K562 (cell line): ENCODE measurements at regions not wholly inside any gene's neighbourhood (a gene's known extent, or its start where the extent isn't known, plus 50 kb on each side); places are given as distances from the start of the nearest gene placed in this dataset.

Source experiments
- ATAC-seq: fragments of 200-7000 bp; cut with Tn5 transposase; 3 replicates; pipeline ENCODE4 v1.9.1; 2020; ENCODE audit warnings: moderate library complexity
- BruUV-seq: library from RNA; stranded (reverse); fragments of 400-500 nt; replicated peaks from 2 replicates; lab custom pipeline; 2021; lab: Mats Ljungman, UMichigan
- CTCF ChIA-PET: fragments of 300-600 bp; formaldehyde crosslinking; extraction: SDS; loops from one replicate; lab custom pipeline; 2021; ENCODE audit warnings: low intra/inter-chr PET ratio; lab: Yijun Ruan, JAX
- POLR2A ChIA-PET: fragments of 300-600, 350-650 bp; sonication (Branson Sonifier 250); formaldehyde crosslinking; extraction: SDS; loops from one replicate; lab custom pipeline; 2021; ENCODE audit warnings: antibody characterized with exemption, inconsistent platforms; lab: Yijun Ruan, JAX
- DNase-seq, 4 experiments: peaks; one replicate each; pipeline versions ENCODE4 v3.0.0 to v3.0.0-alpha.2; 2011 to 2018; ENCODE audit warnings: low spot score in 3 of 4, mixed read lengths in 3 of 4; ENCODE audit errors: extremely low read depth in 1 of 4
- FAIRE-seq: peaks from 2 replicates; lab custom pipeline; 2011; peaks lifted over from hg19 to GRCh38; lab: Jason Lieb, UNC
- H2AFZ ChIP-seq: 2 replicates; pipeline ENCODE4 v1.6.0; 2011; ENCODE audit warnings: low read depth, low read length, control low read depth, inconsistent platforms
- H3K27ac ChIP-seq: fragments of 200-600 bp; 3 replicates; pipeline ENCODE4 v1.8.0; 2011; ENCODE audit warnings: low read depth, mild to moderate bottlenecking, control low read depth, inconsistent platforms, low read length, moderate library complexity, mixed read lengths; ENCODE audit errors: extremely low read depth
- H3K27me3 ChIP-seq, 2 experiments: fragments of 300-600 bp in 1 of 2; 2 replicates in 1 of 2; 3 replicates in 1 of 2; pipeline versions ENCODE4 v1.6.0 to v1.8.0; 2011; ENCODE audit warnings: inconsistent platforms in 2 of 2, low read length in 2 of 2, mild to moderate bottlenecking in 1 of 2, mixed read lengths in 1 of 2, moderate library complexity in 1 of 2; ENCODE audit not compliant: control insufficient read depth in 2 of 2, insufficient read depth in 2 of 2
- H3K36me3 ChIP-seq: fragments of 300-600 bp; 3 replicates; pipeline ENCODE4 v1.8.0; 2011; ENCODE audit warnings: mild to moderate bottlenecking, low read length, inconsistent platforms; ENCODE audit not compliant: control insufficient read depth, insufficient read depth
- H3K4me1 ChIP-seq, 2 experiments: fragments of 200-600 bp in 1 of 2; replicated peaks in 1 of 2; 2 replicates in 1 of 2; 3 replicates in 1 of 2; pipeline versions ENCODE4 v1.5.1 to v1.8.0; 2011; ENCODE audit warnings: inconsistent platforms in 2 of 2, low read length in 2 of 2, mild to moderate bottlenecking in 1 of 2, mixed read lengths in 1 of 2, moderate library complexity in 1 of 2; ENCODE audit not compliant: control insufficient read depth in 2 of 2, insufficient read depth in 2 of 2
- H3K4me2 ChIP-seq: 2 replicates; pipeline ENCODE4 v1.6.1; 2011; ENCODE audit warnings: low read length, control low read depth, inconsistent platforms, mixed read lengths; ENCODE audit not compliant: insufficient read depth
- H3K4me3 ChIP-seq: fragments of 200-600 bp; sonication (generic), shearing (Covaris generic); 2 replicates; pipeline ENCODE4 v1.5.1; 2016; ENCODE audit warnings: control low read depth, inconsistent platforms
- H3K79me2 ChIP-seq: fragments of 200-600 bp; 3 replicates; pipeline ENCODE4 v1.8.0; 2011; ENCODE audit warnings: low read length, inconsistent platforms; ENCODE audit not compliant: control insufficient read depth, insufficient read depth
- H3K9ac ChIP-seq, 2 experiments: 2 replicates each; pipeline versions ENCODE4 v1.6.0 to v1.6.1; 2011; ENCODE audit warnings: low read depth in 2 of 2, low read length in 2 of 2, control low read depth in 1 of 2, inconsistent platforms in 1 of 2, mild to moderate bottlenecking in 1 of 2, mixed read lengths in 1 of 2; ENCODE audit not compliant: insufficient read depth in 1 of 2
- H3K9me1 ChIP-seq: one replicate; pipeline ENCODE4 v1.6.0; 2011; ENCODE audit warnings: inconsistent platforms, mild to moderate bottlenecking, low read length, moderate library complexity; ENCODE audit not compliant: control insufficient read depth, insufficient read depth
- H3K9me3 ChIP-seq: replicated peaks from 2 replicates; pipeline ENCODE4 v1.5.1; 2011; ENCODE audit warnings: low read depth, low read length, inconsistent platforms; ENCODE audit not compliant: control insufficient read depth, insufficient read depth
- H4K20me1 ChIP-seq: replicated peaks from 2 replicates; pipeline ENCODE4 v1.6.1; 2011; ENCODE audit warnings: low read length, inconsistent platforms, mixed read lengths; ENCODE audit not compliant: control insufficient read depth, insufficient read depth
- BCLAF1 ChIP-seq, 2 experiments: fragments of 450-650 bp in 1 of 2; IDR thresholded peaks; 2 replicates each; pipeline ENCODE4 v1.6.1; 2011 to 2017; ENCODE audit warnings: low read depth in 2 of 2, antibody characterized with exemption in 1 of 2, borderline replicate concordance in 1 of 2, low read length in 1 of 2, mild to moderate bottlenecking in 1 of 2, mixed read lengths in 1 of 2; ENCODE audit not compliant: control insufficient read depth in 1 of 2
- EWSR1 ChIP-seq: fragments of 450-650 bp; IDR thresholded peaks from 2 replicates; pipeline ENCODE4 v1.6.1; 2018; ENCODE audit warnings: borderline replicate concordance, mild to moderate bottlenecking, low read depth, moderate library complexity; ENCODE audit not compliant: partially characterized antibody
- FIP1L1 ChIP-seq: fragments of 200-400 bp; formaldehyde crosslinking; IDR thresholded peaks from 2 replicates; pipeline ENCODE4 v1.6.1; 2018; ENCODE audit warnings: mild to moderate bottlenecking, low read depth, low read length; ENCODE audit not compliant: poor library complexity, severe bottlenecking
- ILK ChIP-seq: fragments of 450-650 bp; IDR thresholded peaks from 2 replicates; pipeline ENCODE4 v1.6.1; 2016; ENCODE audit warnings: missing genetic modification characterization, low read depth, mild to moderate bottlenecking, missing compliant biosample characterization, moderate library complexity, borderline replicate concordance
- MTA1 ChIP-seq: fragments of 450-650 bp; IDR thresholded peaks from 2 replicates; pipeline ENCODE4 v1.6.1; 2017; ENCODE audit warnings: borderline replicate concordance
- PHF20 ChIP-seq: fragments of 450-650 bp; IDR thresholded peaks from 2 replicates; pipeline ENCODE4 v1.6.1; 2018; ENCODE audit not compliant: partially characterized antibody
- RAD21 ChIP-seq, 2 experiments: fragments of 250-450 bp in 1 of 2; fragments of 450-650 bp in 1 of 2; sonication (Bioruptor Pico) in 1 of 2; formaldehyde crosslinking in 1 of 2; IDR thresholded peaks in 1 of 2; conservative IDR thresholded peaks in 1 of 2; 2 replicates each; pipeline versions ENCODE4 v1.4.0 to v1.8.0; 2020 to 2022; ENCODE audit warnings: mild to moderate bottlenecking in 2 of 2, moderate library complexity in 1 of 2
- SAFB ChIP-seq: fragments of 200-400 bp; formaldehyde crosslinking; IDR thresholded peaks from 2 replicates; pipeline ENCODE4 v1.6.1; 2017; ENCODE audit warnings: low read depth, low read length, borderline replicate concordance
- SMC3 ChIP-seq: conservative IDR thresholded peaks from 2 replicates; pipeline ENCODE4 v1.6.1; 2011; ENCODE audit warnings: low read depth, low read length, improper control_type of control experiment; ENCODE audit not compliant: insufficient read depth
- WHSC1 ChIP-seq: IDR thresholded peaks from one replicate; pipeline ENCODE4 v1.6.1; 2012; ENCODE audit warnings: low read length, control low read depth, inconsistent platforms
- XRCC3 ChIP-seq: fragments of 450-650 bp; IDR thresholded peaks from 2 replicates; pipeline ENCODE4 v1.6.1; 2017; ENCODE audit warnings: mild to moderate bottlenecking, moderate library complexity
- ZC3H4 ChIP-seq: sonication (generic); formaldehyde crosslinking; IDR thresholded peaks from 2 replicates; pipeline ENCODE4 v1.9.0; 2021; ENCODE audit warnings: missing genetic modification reagents, borderline replicate concordance
- ZNF146 ChIP-seq: IDR thresholded peaks from one replicate; pipeline ENCODE4 v1.6.1; 2018; ENCODE audit warnings: missing compliant biosample characterization; ENCODE audit not compliant: unreplicated experiment
- ZNF79 ChIP-seq: fragments of 250-450 bp; sonication (Bioruptor Pico); IDR thresholded peaks from 2 replicates; pipeline ENCODE4 v1.4.0; 2020; ENCODE audit warnings: low read depth, mild to moderate bottlenecking, moderate library complexity
- WGBS: fragments of 100-300 bp; shearing (Covaris generic); methylation state at CpG from one replicate; pipeline ENCODE4 v1.1.6; 2016; ENCODE audit warnings: low coverage, mixed read lengths; ENCODE audit not compliant: insufficient coverage; ENCODE audit errors: missing lambda C conversion rate; 5-methylcytosine and 5-hydroxymethylcytosine counted together
- in situ Hi-C: fragments of 300-500 bp; cut with MboI; formaldehyde crosslinking; loops from 4 replicates; pipeline ENCODE4 v1.15.0; 2018; ENCODE audit warnings: inconsistent platforms, mixed read lengths
- intact Hi-C: fragments of 100-400 bp; cut with micrococcal nuclease; formaldehyde crosslinking; loops from 2 replicates; pipeline ENCODE4 v1.14.2; 2022

DNA sequence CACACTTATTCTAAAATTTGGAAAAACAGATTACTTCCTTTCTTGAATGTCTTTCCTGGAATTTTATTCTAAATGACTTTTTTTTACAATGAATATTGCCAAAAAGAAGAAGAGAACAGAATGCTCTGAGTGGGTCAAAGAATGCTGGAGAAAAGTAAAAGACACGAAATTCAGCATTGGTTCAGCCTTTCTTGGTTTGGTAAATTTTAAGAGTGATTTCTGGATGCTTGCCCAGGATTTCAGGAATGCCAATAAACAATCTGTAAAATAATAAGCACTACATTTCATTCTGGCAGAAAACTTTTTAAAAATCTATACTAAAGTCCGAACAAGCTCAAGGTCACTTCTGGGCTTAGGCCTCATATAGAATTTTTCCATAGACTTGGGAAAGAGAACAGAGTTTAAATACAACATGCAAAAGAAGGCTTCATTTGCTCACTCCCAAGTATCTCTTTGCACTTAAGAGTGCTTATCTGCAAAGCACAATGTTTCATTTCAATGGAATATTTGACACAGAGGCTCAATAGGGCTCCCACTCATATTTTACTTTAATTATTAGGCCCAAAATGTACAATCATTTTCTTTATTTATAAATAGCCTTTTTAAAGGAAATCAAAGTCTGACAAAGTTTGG lies 359.5 kb upstream of the ANKRD30A start:
- POLR2A ChIA-PET: no interaction called here
- WGBS: 0% methylated on average over 2 of the region's 2 CpGs
- no TSS peak for BruUV-seq
- no peaks in the 10 kb centered on the region for H3K9me1 ChIP-seq
- no peaks in the 10 kb centered on the region for H3K4me1 ChIP-seq
- intact Hi-C loops: no loop called here
- H3K9me3 ChIP-seq: no peaks in the 10 kb centered on the region
- ATAC-seq (no peak), DNase-seq (no peak), FAIRE-seq (no peak)
- H3K79me2 ChIP-seq: no peaks in the 10 kb centered on the region
- no peaks in the 10 kb centered on the region for H4K20me1 ChIP-seq
- no peak overlapping the region for H3K9ac ChIP-seq
- no peak overlapping the region for H3K4me3 ChIP-seq
- H3K27me3 ChIP-seq: no peaks in the 10 kb centered on the region
- H3K27ac ChIP-seq: no peak overlapping the region
- TF ChIP-seq ILK: no peak
- TF ChIP-seq BCLAF1 (IDR thresholded peaks at IDR 0.05; ENCODE audit: borderline replicate concordance in 1 of 2, control insufficient read depth in 1 of 2, low read depth in 2 of 2, low read length in 1 of 2): no peak
- no peak for TF ChIP-seq PHF20
- no peak for TF ChIP-seq ZNF79 (CRISPR knock-in tag)
- TF ChIP-seq FIP1L1: no peak
- no peak for TF ChIP-seq SAFB
- no peak for TF ChIP-seq XRCC3
- no peak for TF ChIP-seq EWSR1
- no peak for TF ChIP-seq MTA1
- TF ChIP-seq ZNF146 (CRISPR knock-in tag): no peak
- TF ChIP-seq WHSC1: no peak
- TF ChIP-seq RAD21 (CRISPR knock-in tag; conservative IDR thresholded peaks at IDR 0.05 in 1 of 2, IDR thresholded peaks at IDR 0.05 in 1 of 2): no peak
- TF ChIP-seq ZC3H4 (CRISPR knock-in tag): no peak
- no peak for TF ChIP-seq SMC3
- in situ Hi-C loops: no loop called here
- CTCF ChIA-PET: no interaction called here
- no peaks in the 10 kb centered on the region for H3K36me3 ChIP-seq
- H3K4me2 ChIP-seq: no peak overlapping the region
- H2AFZ ChIP-seq: no peak overlapping the region
